ENCODE measurements at regions not wholly inside any gene's neighbourhood (a gene's known extent, or its start where the extent isn't known, plus 50 kb on each side); places are given as distances from the start of the nearest gene placed in this dataset.
"Not testable (repeated sequence)": the region's sequence is repeated elsewhere in the genome, so short reads cannot be mapped to it uniquely, and the experiment has no call there.

GRCh38 chrX:13223868-13224567 is 95.8 kb downstream of the ATXN3L start:
- no peak for DNase-seq (ENCODE audit: low spot score)

- no peak for DNase-seq (ENCODE audit: low spot score)
Measured at GRCh38 chrX:13220916-13221315, 98.9 kb downstream of the ATXN3L start.

DNA sequence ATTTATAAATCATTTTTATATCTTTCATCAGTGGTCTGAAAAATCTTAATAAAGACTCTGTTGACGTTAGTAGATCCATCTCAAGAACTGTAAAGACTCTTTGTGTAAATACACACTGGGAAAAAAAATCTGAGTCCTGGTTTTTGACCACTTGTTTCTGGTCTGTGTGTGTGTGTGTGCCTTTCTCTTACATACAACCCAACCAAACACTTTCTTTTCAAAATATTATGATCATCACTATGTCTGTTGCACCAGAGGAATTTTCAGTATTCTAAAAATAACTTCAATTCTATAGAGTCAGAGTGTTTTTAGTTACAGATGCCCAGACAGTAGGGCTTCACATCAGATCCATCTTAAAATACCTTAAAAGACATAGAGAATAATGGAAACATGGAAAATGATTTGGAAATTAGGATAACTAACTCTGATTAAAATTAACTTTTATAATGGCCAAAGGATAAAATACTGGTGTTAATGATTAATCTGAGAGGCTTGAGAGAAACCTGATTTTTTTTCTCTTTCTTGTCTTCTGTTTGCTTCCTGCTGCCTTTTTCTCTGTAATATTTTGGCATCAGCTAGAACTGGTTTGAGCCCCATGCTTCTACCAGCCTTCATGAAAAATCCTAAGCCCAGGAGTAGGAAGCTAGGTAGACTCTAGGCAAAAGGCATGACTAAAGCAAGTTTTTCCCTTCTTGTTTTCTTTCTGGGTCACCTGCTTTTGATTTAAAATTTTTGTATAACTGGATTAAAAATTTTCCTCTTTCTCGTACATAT is 99.7 kb downstream of the ATXN3L start:
- DNase-seq (ENCODE audit: low spot score) = no peak

DNA sequence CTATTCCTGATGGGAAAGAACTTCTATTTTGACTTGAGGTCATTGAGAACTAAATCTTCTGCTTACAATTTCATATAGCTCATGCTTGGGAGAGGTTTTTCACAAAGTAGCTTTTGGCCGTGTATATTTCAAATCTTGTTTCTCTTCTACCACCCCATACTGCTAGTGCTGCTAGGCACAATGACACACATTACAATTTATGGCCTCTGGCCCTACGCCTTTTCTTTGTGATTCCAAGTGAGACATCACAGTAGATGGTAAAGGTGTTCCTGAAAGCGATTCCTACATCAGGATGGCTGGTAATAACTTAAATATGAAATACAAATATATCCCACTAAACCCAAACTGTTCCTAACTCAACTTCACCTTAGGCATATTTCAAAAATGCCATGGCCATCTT is 101.1 kb downstream of the ATXN3L start:
- DNase-seq (ENCODE audit: low spot score) = no peak

GRCh38 chrX:13216139-13216538 is 103.7 kb downstream of the ATXN3L start:
- DNase-seq (ENCODE audit: low spot score) = no peak

- DNase-seq (ENCODE audit: low spot score) = no peak
Measured at GRCh38 chrX:13215729-13216128, 104.1 kb downstream of the ATXN3L start.

- no peak for DNase-seq (ENCODE audit: low spot score)
Measured at GRCh38 chrX:13212191-13212651, 107.6 kb downstream of the ATXN3L start.

- not testable (repeated sequence) for DNase-seq (ENCODE audit: low spot score)
Measured at GRCh38 chrX:13210142-13210541, 109.7 kb downstream of the ATXN3L start.

DNA sequence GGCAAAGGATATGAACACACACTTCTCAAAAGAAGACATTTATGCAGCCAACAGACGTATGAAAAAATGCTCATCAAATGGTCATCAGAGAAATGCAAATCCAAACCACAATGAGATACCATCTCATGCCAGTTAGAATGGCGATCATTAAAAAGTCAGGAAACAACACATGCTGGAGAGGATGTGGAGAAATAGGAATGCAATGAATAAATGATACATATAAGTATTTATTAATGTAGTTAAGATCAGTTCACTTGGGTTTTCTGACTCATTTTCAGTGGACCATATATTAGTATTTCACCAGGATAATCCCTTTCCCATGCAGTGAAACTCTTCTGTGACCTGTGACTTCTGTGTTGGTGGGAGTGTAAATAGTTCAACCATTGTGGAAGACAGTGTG is 110.1 kb downstream of the ATXN3L start:
- DNase-seq (ENCODE audit: low spot score) = not testable (repeated sequence)

DNA sequence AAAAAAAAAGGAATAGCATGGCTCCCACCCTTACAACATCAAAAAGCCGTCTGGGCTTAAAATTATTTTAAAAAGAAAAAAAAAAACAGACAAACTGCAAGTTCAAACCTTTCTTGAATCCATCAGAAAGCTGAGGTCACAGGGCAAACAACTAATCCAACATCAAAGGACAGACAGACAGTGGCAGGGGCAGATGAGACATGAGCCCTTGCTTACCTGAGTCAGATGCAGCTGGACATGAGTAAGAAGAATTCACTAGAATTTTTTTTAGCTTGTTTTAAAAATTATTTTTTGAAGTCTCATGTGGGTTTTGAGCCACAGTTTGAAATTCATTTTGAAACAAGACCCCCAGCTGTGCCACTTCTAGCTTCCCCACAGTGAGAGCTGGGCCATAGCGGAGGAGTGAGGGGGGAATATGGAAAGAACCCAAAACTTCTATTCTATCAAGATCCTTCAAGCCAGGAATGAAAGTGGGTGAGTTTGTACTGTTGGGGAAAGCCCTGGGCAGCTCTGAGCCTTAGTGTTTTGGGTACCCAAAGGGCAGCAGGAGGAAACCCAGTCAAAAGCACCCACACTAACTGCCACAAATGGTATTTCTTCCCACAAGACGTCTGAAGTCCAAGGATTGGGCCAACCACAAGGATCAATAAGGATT is 111.4 kb downstream of the ATXN3L start:
- no peak for DNase-seq (ENCODE audit: low spot score)

GRCh38 chrX:13203271-13203670 is 116.6 kb downstream of the ATXN3L start:
- DNase-seq (ENCODE audit: low spot score) = no peak

- no peak for DNase-seq (ENCODE audit: low spot score)
Measured at GRCh38 chrX:13201605-13202219, 118.1 kb downstream of the ATXN3L start.

DNA sequence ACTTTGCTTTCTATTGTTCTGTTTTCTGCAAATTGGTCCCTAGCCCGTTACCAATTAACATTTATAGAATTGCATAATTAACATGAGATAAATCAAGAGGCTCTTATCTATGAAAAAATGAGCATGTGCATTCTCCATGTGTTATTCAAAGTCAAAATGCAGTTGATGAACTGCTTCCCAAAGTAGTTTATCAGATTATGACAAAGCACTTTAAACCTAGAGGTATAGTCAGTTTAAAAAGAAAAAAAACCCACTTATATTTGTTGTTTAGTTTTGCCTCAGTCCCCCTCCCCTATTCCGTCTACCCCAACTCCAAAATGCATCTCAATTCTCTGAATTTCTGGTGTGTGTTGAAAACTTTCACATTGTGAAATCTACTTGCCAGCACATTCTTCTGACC is 119.5 kb downstream of the ATXN3L start:
- no peak for DNase-seq (ENCODE audit: low spot score)

GRCh38 chrX:13198762-13199064 is 121.1 kb downstream of the ATXN3L start:
- no peak for DNase-seq (ENCODE audit: low spot score)

DNA sequence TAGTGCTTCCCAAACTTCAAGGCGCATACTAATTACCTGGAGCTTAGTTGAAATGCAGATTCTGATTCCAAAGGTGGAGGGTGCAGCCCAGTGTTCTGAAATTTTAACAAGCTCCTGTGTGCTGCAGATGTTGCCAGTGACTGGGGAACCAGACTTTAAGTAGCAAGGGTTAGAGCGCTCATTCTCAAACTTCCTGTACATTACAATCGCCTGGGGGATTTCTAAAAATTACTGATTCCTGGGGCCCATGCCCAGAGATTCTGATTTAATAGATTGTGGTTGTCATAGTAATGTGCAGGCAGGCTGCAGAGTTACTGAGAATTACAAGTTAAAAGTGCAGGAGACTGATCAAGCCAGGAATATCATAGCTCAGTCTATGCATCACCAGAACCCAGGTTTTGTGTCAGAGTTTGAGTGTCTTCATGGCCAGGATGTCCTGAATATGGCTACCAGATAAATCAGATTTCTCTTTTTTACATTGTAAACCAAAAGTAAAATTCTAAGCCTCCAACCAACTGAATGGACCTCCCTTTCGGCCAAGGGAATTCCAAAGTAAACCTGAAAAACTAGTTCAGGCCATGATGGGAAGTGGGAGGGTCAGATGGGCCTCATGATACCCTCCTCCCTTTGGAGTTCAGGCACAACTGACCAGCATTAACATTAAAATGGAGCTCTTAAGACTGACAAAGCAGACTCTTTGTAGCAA is 121.6 kb downstream of the ATXN3L start:
- no peak for DNase-seq (ENCODE audit: low spot score)

GRCh38 chrX:13196782-13197181 is 123.1 kb downstream of the ATXN3L start:
- no peak for DNase-seq (ENCODE audit: low spot score)

- no peak for DNase-seq (ENCODE audit: low spot score)
Measured at GRCh38 chrX:13195340-13195739, 124.5 kb downstream of the ATXN3L start.

GRCh38 chrX:13194291-13195103 is 125.4 kb downstream of the ATXN3L start:
- no peak for DNase-seq (ENCODE audit: low spot score)

DNA sequence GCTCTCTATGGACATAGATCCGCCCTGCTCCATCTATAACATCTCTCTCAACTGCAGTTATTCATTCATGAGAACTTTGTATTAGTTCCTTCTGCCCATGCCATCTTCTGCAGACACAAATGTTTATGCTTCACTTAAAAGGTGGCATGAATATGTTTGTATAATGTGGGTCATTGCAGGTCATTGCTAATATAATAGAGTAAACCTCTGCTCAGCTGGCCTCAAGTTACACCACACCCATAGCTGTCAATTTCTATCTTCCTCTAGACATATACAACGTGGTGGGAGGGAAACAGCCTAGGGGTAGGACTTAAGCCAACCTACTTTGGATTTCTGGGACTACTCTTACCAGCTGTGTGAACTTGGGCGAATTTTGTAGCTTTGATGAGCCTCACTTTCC is 129.8 kb downstream of the ATXN3L start:
- DNase-seq (ENCODE audit: low spot score) = no peak

DNA sequence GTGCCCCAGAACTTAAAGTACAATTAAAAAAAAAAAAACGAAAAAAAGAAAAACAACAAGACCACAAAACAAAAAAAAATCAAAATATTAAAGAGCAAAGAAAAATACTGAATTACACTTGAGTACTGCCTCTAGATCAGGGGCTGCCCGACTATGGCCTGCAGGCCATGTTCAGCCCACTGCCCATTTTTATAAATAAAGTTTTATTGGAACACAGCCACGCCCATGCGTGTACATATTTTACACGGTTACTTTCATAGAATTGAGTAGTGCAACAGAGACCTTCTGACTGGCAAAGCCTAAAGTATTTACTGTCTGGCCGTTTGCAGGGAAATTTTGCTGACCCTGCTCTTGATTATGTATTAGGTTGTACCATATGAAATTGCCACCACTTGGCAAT is 130.5 kb downstream of the ATXN3L start:
- no peak for DNase-seq (ENCODE audit: low spot score)

Data from SK-N-DZ (cell line).